HG03095 (cell line): ENCODE measurements at regions not wholly inside any gene's neighbourhood (a gene's known extent, or its start where the extent isn't known, plus 50 kb on each side); places are given as distances from the start of the nearest gene placed in this dataset.
"Not testable (repeated sequence)": the region's sequence is repeated elsewhere in the genome, so short reads cannot be mapped to it uniquely, and the experiment has no call there.

ENCODE experiments used
- ATAC-seq: cut with Tn5 transposase; IDR thresholded peaks from one replicate; pipeline ENCODE4 v1.9.1; 2021; ENCODE audit warnings: moderate library complexity; ENCODE audit not compliant: unreplicated experiment

- peak; percentile 69 for ATAC-seq
Measured at GRCh38 chr3:144431134-144431533, 459.5 kb downstream of the DIPK2A start.

- no peak for ATAC-seq
Measured at GRCh38 chr3:144433006-144433405, 461.4 kb downstream of the DIPK2A start.

GRCh38 chr3:144437989-144438388, 466.4 kb downstream of the DIPK2A start:
- ATAC-seq = no peak

- no peak for ATAC-seq
Measured at GRCh38 chr3:144444061-144444460, 472.4 kb downstream of the DIPK2A start.

GRCh38 chr3:144444546-144444945, 472.9 kb downstream of the DIPK2A start:
- ATAC-seq = no peak

GRCh38 chr3:144455841-144456440, 484.3 kb downstream of the DIPK2A start:
- ATAC-seq = no peak

GRCh38 chr3:144457758-144458157, 486.1 kb downstream of the DIPK2A start:
- ATAC-seq = no peak

GRCh38 chr3:144458283-144458682, 486.7 kb downstream of the DIPK2A start:
- no peak for ATAC-seq

- ATAC-seq = no peak
Measured at GRCh38 chr3:144462337-144462736, 490.7 kb downstream of the DIPK2A start.

- ATAC-seq = no peak
Measured at GRCh38 chr3:144463911-144464310, 492.3 kb downstream of the DIPK2A start.

GRCh38 chr3:144466114-144466513, 494.5 kb downstream of the DIPK2A start:
- ATAC-seq = no peak

GRCh38 chr3:144466540-144466939, 494.9 kb downstream of the DIPK2A start:
- ATAC-seq = no peak

GRCh38 chr3:144470666-144471065, 499.0 kb downstream of the DIPK2A start:
- no peak for ATAC-seq

- no peak for ATAC-seq
Measured at GRCh38 chr3:144477593-144477992, 506.0 kb downstream of the DIPK2A start.

GRCh38 chr3:144480416-144480919, 508.8 kb downstream of the DIPK2A start:
- no peak for ATAC-seq

GRCh38 chr3:144482876-144483275, 511.3 kb downstream of the DIPK2A start:
- no peak for ATAC-seq

GRCh38 chr3:144487011-144487410, 515.4 kb downstream of the DIPK2A start:
- no peak for ATAC-seq

- no peak for ATAC-seq
Measured at GRCh38 chr3:144488927-144489326, 517.3 kb downstream of the DIPK2A start.

- no peak for ATAC-seq
Measured at GRCh38 chr3:144491333-144491732, 519.7 kb downstream of the DIPK2A start.

GRCh38 chr3:144494651-144495050, 523.0 kb downstream of the DIPK2A start:
- not testable (repeated sequence) for ATAC-seq

GRCh38 chr3:144496141-144496835, 524.7 kb downstream of the DIPK2A start:
- ATAC-seq = no peak

GRCh38 chr3:144497452-144497851, 525.8 kb downstream of the DIPK2A start:
- no peak for ATAC-seq
